ENCODE measurements at regions not wholly inside any gene's neighbourhood (a gene's known extent, or its start where the extent isn't known, plus 50 kb on each side); places are given as distances from the start of the nearest gene placed in this dataset.

GRCh38 chr21:16438761-16439160, 709.0 kb downstream of the USP25 start:
- Histone ChIP-seq H3K4me3 (ENCODE audit: low read depth, low read length, poor library complexity, severe bottlenecking) (no peak overlapping the region), H3K27me3 (replicated peaks; ENCODE audit: insufficient read depth, low read depth, low read length, poor library complexity) (no peaks in the 10 kb centered on the region), H3K9me3 (ENCODE audit: low read depth, low read length, poor library complexity, severe bottlenecking) (peaks cover 4% of the 10 kb centered on the region), H3K36me3 (ENCODE audit: insufficient read depth, low read length, poor library complexity, severe bottlenecking) (no peaks in the 10 kb centered on the region), H3K4me1 (ENCODE audit: insufficient read depth, low read length, poor library complexity, severe bottlenecking) (no peaks in the 10 kb centered on the region), H3K27ac (ENCODE audit: low read depth, low read length, poor library complexity, severe bottlenecking) (no peak overlapping the region)
- POLR2A ChIA-PET (ENCODE audit: low non-redundant PET): no interaction called here
- TF ChIP-seq EZH2 (IDR thresholded peaks at IDR 0.05; ENCODE audit: borderline replicate concordance, low read depth, low read length, poor library complexity, severe bottlenecking): no peak
- TF ChIP-seq CTCF (conservative IDR thresholded peaks at IDR 0.05; ENCODE audit: low read depth, low read length): no peak
- intact Hi-C loops (cut with micrococcal nuclease; ENCODE audit: unreplicated experiment): no loop called here
- CTCF ChIA-PET: no interaction called here
- no TSS peak for BruUV-seq (replicated peaks)
- DNase-seq (ENCODE audit: low spot score): no peak

GRCh38 chr21:16441789-16442188, 712.0 kb downstream of the USP25 start:
- ChIA-PET POLR2A (ENCODE audit: low non-redundant PET) (interaction anchor here (0.7 kb wide), 1 partner anchor 616 kb away, joined by 5 read pairs; no protein-coding TSS in a partner anchor), CTCF (no interaction called here)
- TF ChIP-seq CTCF (conservative IDR thresholded peaks at IDR 0.05; ENCODE audit: low read depth, low read length): no peak
- TF ChIP-seq EZH2 (IDR thresholded peaks at IDR 0.05; ENCODE audit: borderline replicate concordance, low read depth, low read length, poor library complexity, severe bottlenecking): no peak
- no peak for DNase-seq (ENCODE audit: low spot score)
- no TSS peak for BruUV-seq (replicated peaks)
- no peak overlapping the region for H3K27ac ChIP-seq (ENCODE audit: low read depth, low read length, poor library complexity, severe bottlenecking)
- intact Hi-C loops (cut with micrococcal nuclease; ENCODE audit: unreplicated experiment): no loop called here
- H3K4me1 ChIP-seq (ENCODE audit: insufficient read depth, low read length, poor library complexity, severe bottlenecking): no peaks in the 10 kb centered on the region
- H3K9me3 ChIP-seq (ENCODE audit: low read depth, low read length, poor library complexity, severe bottlenecking): no peaks in the 10 kb centered on the region
- no peaks in the 10 kb centered on the region for H3K27me3 ChIP-seq (replicated peaks; ENCODE audit: insufficient read depth, low read depth, low read length, poor library complexity)
- H3K36me3 ChIP-seq (ENCODE audit: insufficient read depth, low read length, poor library complexity, severe bottlenecking): no peaks in the 10 kb centered on the region
- H3K4me3 ChIP-seq (ENCODE audit: low read depth, low read length, poor library complexity, severe bottlenecking): no peak overlapping the region

- intact Hi-C loops (cut with micrococcal nuclease; ENCODE audit: unreplicated experiment): loop anchor here (10.0 kb wide), 1 partner anchor 150 kb away; no protein-coding TSS in a partner anchor
- TF ChIP-seq EZH2 (IDR thresholded peaks at IDR 0.05; ENCODE audit: borderline replicate concordance, low read depth, low read length, poor library complexity, severe bottlenecking): no peak
- H3K27me3 ChIP-seq (replicated peaks; ENCODE audit: insufficient read depth, low read depth, low read length, poor library complexity): no peaks in the 10 kb centered on the region
- ChIA-PET POLR2A (ENCODE audit: low non-redundant PET) (no interaction called here), CTCF (no interaction called here)
- DNase-seq (ENCODE audit: low spot score): no peak
- no peak overlapping the region for H3K27ac ChIP-seq (ENCODE audit: low read depth, low read length, poor library complexity, severe bottlenecking)
- no TSS peak for BruUV-seq (replicated peaks)
- no peaks in the 10 kb centered on the region for H3K4me1 ChIP-seq (ENCODE audit: insufficient read depth, low read length, poor library complexity, severe bottlenecking)
- H3K36me3 ChIP-seq (ENCODE audit: insufficient read depth, low read length, poor library complexity, severe bottlenecking): no peaks in the 10 kb centered on the region
- no peak overlapping the region for H3K4me3 ChIP-seq (ENCODE audit: low read depth, low read length, poor library complexity, severe bottlenecking)
- no peaks in the 10 kb centered on the region for H3K9me3 ChIP-seq (ENCODE audit: low read depth, low read length, poor library complexity, severe bottlenecking)
Observed at GRCh38 chr21:16454399-16454798, 724.6 kb downstream of the USP25 start.

GRCh38 chr21:16455526-16455925, 725.7 kb downstream of the USP25 start:
- POLR2A ChIA-PET (ENCODE audit: low non-redundant PET): no interaction called here
- CTCF ChIA-PET: no interaction called here
- intact Hi-C loops (cut with micrococcal nuclease; ENCODE audit: unreplicated experiment): loop anchor here (10.0 kb wide), 1 partner anchor 149 kb away; no protein-coding TSS in a partner anchor
- TF ChIP-seq EZH2 (IDR thresholded peaks at IDR 0.05; ENCODE audit: borderline replicate concordance, low read depth, low read length, poor library complexity, severe bottlenecking) (no peak), CTCF (conservative IDR thresholded peaks at IDR 0.05; ENCODE audit: low read depth, low read length) (no peak)
- DNase-seq (ENCODE audit: low spot score): no peak
- Histone ChIP-seq H3K4me1 (ENCODE audit: insufficient read depth, low read length, poor library complexity, severe bottlenecking) (no peaks in the 10 kb centered on the region), H3K27me3 (replicated peaks; ENCODE audit: insufficient read depth, low read depth, low read length, poor library complexity) (no peaks in the 10 kb centered on the region), H3K27ac (ENCODE audit: low read depth, low read length, poor library complexity, severe bottlenecking) (no peak overlapping the region), H3K9me3 (ENCODE audit: low read depth, low read length, poor library complexity, severe bottlenecking) (no peaks in the 10 kb centered on the region), H3K4me3 (ENCODE audit: low read depth, low read length, poor library complexity, severe bottlenecking) (no peak overlapping the region), H3K36me3 (ENCODE audit: insufficient read depth, low read length, poor library complexity, severe bottlenecking) (no peaks in the 10 kb centered on the region)
- no TSS peak for BruUV-seq (replicated peaks)

Data from A673 (cell line).